ENCODE measurements at regions not wholly inside any gene's neighbourhood (a gene's known extent, or its start where the extent isn't known, plus 50 kb on each side); places are given as distances from the start of the nearest gene placed in this dataset.
"Not testable (repeated sequence)": the region's sequence is repeated elsewhere in the genome, so short reads cannot be mapped to it uniquely, and the experiment has no call there.

DNA sequence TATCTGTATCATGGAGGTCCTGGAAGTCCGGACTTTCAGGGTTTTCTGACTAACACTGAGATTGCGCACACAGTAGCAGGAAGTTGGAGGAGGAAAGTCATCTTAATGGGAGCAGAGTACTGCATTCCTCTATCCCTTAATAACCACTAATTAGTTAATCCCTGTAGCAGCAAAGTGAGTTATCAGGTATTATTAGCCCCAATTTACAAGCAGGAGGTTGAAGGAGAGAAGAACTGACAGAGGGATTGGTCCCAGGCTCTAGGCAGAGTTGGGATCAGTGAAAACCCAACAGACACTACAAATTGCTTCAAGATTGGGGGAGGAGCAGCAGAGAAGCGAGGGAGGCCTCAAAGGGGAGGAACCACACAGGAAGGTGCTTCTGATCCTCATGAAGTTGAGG is 74.5 kb upstream of the XPA start:
- no peak for FAIRE-seq
- TF ChIP-seq, protein P1, sequence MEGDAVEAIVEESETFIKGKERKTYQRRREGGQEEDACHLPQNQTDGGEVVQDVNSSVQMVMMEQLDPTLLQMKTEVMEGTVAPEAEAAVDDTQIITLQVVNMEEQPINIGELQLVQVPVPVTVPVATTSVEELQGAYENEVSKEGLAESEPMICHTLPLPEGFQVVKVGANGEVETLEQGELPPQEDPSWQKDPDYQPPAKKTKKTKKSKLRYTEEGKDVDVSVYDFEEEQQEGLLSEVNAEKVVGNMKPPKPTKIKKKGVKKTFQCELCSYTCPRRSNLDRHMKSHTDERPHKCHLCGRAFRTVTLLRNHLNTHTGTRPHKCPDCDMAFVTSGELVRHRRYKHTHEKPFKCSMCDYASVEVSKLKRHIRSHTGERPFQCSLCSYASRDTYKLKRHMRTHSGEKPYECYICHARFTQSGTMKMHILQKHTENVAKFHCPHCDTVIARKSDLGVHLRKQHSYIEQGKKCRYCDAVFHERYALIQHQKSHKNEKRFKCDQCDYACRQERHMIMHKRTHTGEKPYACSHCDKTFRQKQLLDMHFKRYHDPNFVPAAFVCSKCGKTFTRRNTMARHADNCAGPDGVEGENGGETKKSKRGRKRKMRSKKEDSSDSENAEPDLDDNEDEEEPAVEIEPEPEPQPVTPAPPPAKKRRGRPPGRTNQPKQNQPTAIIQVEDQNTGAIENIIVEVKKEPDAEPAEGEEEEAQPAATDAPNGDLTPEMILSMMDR (IDR thresholded peaks at IDR 0.05; ENCODE audit: insufficient read depth, missing control alignments): no peak

DNA sequence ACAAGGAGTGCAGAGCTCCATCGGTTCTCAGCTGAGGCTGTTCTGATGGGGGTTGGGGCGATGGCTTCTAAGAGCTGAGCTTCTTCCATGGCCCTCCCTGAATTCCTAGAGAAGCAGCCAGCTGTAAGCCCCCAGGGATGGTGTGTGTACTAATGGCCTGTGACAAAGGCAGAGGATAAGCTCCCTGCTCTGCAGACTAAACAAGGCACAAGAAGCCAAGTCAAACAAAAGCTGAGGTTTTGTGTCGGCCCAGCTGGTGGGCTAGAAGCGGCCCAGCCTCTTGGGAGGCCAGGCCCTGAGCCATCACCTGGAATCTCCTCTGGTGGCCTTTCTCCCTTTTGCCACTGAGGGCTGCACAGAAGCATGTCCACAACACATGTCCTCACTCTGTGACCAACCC is 75.0 kb upstream of the XPA start:
- no peak for FAIRE-seq

More for the DNA sequence above, 74.5 kb upstream of the XPA start:
- DNase-seq (ENCODE audit: insufficient read length, low spot score): no peak

DNA sequence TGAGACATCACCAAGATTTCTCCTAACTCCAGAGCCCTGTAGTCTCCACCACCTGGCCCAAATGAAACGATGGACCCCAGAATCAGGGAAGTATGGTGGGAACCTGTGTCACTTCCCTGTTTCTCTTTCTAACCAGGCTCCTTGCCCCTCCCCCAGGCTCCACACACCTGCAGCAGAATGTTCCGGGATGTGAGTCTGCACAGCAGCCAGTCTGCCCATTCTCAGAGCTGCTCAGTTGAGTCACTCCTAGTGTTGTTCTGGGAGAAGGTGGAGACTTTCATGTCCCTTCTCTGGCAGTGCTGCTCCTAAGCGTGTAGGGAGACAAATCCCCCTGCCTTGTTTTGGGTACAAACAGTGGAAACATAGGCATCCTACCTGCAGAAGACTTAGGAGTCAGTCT is 76.0 kb upstream of the XPA start:
- TF ChIP-seq, protein P1 (IDR thresholded peaks at IDR 0.05; ENCODE audit: insufficient read depth, missing control alignments): no peak
- DNase-seq (ENCODE audit: insufficient read length, low spot score) (no peak), FAIRE-seq (no peak)

More for the DNA sequence above, 75.0 kb upstream of the XPA start:
- DNase-seq (ENCODE audit: insufficient read length, low spot score): no peak
- TF ChIP-seq, protein P1 (IDR thresholded peaks at IDR 0.05; ENCODE audit: insufficient read depth, missing control alignments): no peak

DNA sequence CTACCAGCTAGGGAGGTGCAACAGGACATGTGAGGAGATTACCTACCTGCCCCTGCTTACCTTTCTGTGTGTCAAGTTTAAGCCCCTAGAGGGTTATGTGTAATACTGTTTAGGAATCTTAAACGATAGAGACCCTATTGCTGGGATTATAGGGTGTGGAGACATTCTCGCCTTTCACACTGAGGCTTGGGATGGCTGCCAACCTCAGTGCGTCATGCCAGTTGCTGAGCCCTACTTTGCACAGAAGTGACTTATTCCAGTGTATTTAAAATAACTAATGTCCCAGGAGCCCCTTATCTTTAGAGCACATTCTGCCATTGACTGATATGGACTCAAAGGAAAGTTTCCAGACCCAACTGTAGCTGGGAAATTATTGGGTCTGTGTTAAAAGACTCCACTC is 76.6 kb upstream of the XPA start:
- FAIRE-seq (no peak), DNase-seq (ENCODE audit: insufficient read length, low spot score) (no peak)
- TF ChIP-seq, protein P1 (IDR thresholded peaks at IDR 0.05; ENCODE audit: insufficient read depth, missing control alignments): no peak

DNA sequence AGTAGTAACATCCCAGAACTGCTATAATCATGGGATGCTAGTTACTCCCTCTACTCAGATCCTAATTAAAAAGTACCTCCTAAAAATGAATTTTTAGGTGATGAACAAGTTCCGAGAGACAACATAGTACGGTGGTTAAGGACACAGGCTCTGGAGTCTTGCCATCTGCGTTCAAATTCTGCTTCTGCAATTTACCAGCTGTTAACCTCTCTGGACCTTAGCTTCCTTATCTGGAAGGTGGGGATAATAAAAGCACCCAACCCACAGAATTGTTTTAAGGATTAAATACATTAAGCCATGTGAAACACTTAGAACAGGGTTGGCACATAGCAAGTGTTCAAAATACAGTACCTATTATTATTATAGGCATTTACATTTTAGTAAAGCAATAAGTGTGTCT is 77.5 kb upstream of the XPA start:
- FAIRE-seq: no peak
- DNase-seq (ENCODE audit: insufficient read length, low spot score): no peak
- TF ChIP-seq, protein P1 (IDR thresholded peaks at IDR 0.05; ENCODE audit: insufficient read depth, missing control alignments): no peak

DNA sequence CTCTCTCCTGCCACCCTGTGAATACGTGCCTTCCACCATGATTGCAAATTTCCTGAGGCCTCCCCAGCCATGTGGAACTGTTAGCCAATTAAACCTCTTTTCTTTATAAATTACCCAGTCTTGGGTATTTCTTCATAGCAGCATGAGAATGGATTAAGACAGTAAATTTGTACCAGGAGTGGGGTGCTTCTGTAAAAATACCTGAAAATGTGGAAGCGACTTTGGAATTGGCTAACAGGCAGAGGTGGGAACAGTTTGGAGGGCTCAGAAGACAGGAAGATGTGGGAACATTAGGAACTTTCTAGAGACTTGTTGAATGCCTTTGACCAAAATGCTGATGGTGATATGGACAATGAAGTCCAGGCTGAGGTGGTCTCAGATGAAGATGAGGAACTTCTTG is 74.3 kb upstream of the FOXE1 start:
- not testable (repeated sequence) for DNase-seq (ENCODE audit: insufficient read length, low spot score); FAIRE-seq

DNA sequence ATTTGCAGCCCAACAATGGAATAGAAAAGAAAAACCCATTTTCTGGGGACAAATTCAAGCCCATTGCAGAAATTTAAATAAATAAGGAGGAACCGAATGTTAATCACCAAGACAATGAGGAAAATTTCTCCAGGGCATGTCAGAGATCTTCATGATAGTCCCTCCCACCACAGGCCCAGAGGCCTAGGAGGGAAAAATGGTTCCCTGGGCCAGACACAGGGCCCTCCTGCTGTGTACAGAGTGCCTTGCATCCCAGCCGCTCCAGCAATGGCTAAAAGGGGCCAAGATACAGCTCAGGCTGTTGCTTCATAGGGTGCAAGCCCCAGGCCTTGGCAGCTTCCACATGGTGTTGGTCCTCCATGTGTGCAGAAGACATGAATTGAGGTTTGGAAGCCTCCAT is 73.4 kb upstream of the FOXE1 start:
- TF ChIP-seq, protein P1 (IDR thresholded peaks at IDR 0.05; ENCODE audit: insufficient read depth, missing control alignments): no peak
- DNase-seq (ENCODE audit: insufficient read length, low spot score) (no peak), FAIRE-seq (no peak)

DNA sequence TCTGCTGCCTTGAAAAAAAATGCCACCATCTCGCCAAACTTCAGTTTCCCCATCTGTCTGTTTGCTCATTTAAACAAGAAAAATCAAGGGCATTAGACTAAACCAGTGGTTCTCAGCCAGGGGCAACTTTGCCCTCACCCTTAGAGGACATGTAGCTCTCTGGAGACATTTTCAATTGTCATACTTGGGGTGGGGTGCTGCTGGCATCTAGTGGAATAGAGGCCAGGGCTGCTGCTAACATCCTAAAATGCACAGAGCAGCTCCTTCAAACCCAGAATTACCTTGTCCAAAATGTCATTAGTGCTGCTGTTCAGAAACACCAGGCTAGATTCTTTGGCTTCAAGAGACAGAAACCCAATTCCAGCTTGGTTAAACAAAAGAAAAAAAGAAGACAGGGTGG is 71.1 kb upstream of the FOXE1 start:
- TF ChIP-seq, protein P1 (IDR thresholded peaks at IDR 0.05; ENCODE audit: insufficient read depth, missing control alignments): peak; percentile 15
- DNase-seq (ENCODE audit: insufficient read length, low spot score) (no peak), FAIRE-seq (no peak)
